Adipose tissue (tissue), 3 donors: ENCODE measurements at regions not wholly inside any gene's neighbourhood (a gene's known extent, or its start where the extent isn't known, plus 50 kb on each side); places are given as distances from the start of the nearest gene placed in this dataset.

Experiments used
- H3K27ac ChIP-seq: one replicate; pipeline ENCODE4 v1.5.1; 2013; ENCODE audit warnings: low read depth, low read length
- WGBS, 3 donors: extraction: QIAGEN DNeasy Blood & Tissue Kit; methylation state at CpG; one replicate each; pipeline ENCODE4 v1.1.7; 2013; 5-methylcytosine and 5-hydroxymethylcytosine counted together
- donor health status: healthy with polysubstance abuse.
- donor health status: Bipolar disorder and iron deficiency.
- donor health status: healthy.

GRCh38 chr2:217090884-217091283, 231.0 kb upstream of the TNP1 start:
- H3K27ac ChIP-seq = no peak overlapping the region
- 75 to 98% (median 96%) methylated on average over 3 of the region's 3 CpGs for WGBS, 3 donors

- WGBS, 3 donors = 19 to 57% (median 19%) methylated on average over 5 of the region's 5 CpGs
These were observed 230.2 kb upstream of the TNP1 start for GRCh38 chr2:217090024-217090473.

GRCh38 chr2:217086718-217087117, 226.9 kb upstream of the TNP1 start:
- no peak overlapping the region for H3K27ac ChIP-seq
- WGBS, 3 donors = 85 to 95% (median 89%) methylated on average over 2 of the region's 2 CpGs

More at GRCh38 chr2:217090024-217090473, 230.2 kb upstream of the TNP1 start:
- H3K27ac ChIP-seq = no peak overlapping the region

- H3K27ac ChIP-seq = no peak overlapping the region
- WGBS, 3 donors = 63 to 82% (median 76%) methylated on average over 1 of the region's 1 CpG
These were observed 226.2 kb upstream of the TNP1 start for GRCh38 chr2:217086038-217086522.

GRCh38 chr2:217085543-217085942, 225.7 kb upstream of the TNP1 start:
- H3K27ac ChIP-seq = no peak overlapping the region
- WGBS, 3 donors = 64 to 82% (median 79%) methylated on average over 2 of the region's 2 CpGs

- no peak overlapping the region for H3K27ac ChIP-seq
- WGBS, 3 donors = 83 to 88% (median 84%) methylated on average over 5 of the region's 5 CpGs
These were observed 221.9 kb upstream of the TNP1 start for GRCh38 chr2:217081799-217082198.

GRCh38 chr2:217079165-217079564, 219.3 kb upstream of the TNP1 start:
- H3K27ac ChIP-seq = no peak overlapping the region
- 78 to 83% (median 79%) methylated on average over 1 of the region's 1 CpG for WGBS, 3 donors

- 91 to 94% (median 91%) methylated on average over 1 of the region's 1 CpG for WGBS, 3 donors
- H3K27ac ChIP-seq = no peak overlapping the region
These were observed 218.1 kb upstream of the TNP1 start for GRCh38 chr2:217077831-217078407.

- no peak overlapping the region for H3K27ac ChIP-seq
- 76 to 90% (median 77%) methylated on average over 5 to 6 of the region's 6 CpGs for WGBS, 3 donors
These were observed 216.9 kb upstream of the TNP1 start for GRCh38 chr2:217076657-217077232.

- H3K27ac ChIP-seq = no peak overlapping the region
- 72 to 91% (median 83%) methylated on average over 3 of the region's 3 CpGs for WGBS, 3 donors
These were observed 216.2 kb upstream of the TNP1 start for GRCh38 chr2:217076058-217076435.

- 63 to 74% (median 65%) methylated on average over 12 of the region's 12 CpGs for WGBS, 3 donors
- H3K27ac ChIP-seq = no peak overlapping the region
These were observed 215.6 kb upstream of the TNP1 start for GRCh38 chr2:217075268-217076057.

GRCh38 chr2:217074576-217075255, 214.9 kb upstream of the TNP1 start:
- WGBS, 3 donors = 77 to 83% (median 78%) methylated on average over 6 of the region's 6 CpGs

GRCh38 chr2:217071416-217071815, 211.6 kb upstream of the TNP1 start:
- 64 to 79% (median 76%) methylated on average over 8 of the region's 8 CpGs for WGBS, 3 donors
- H3K27ac ChIP-seq = no peak overlapping the region

More at GRCh38 chr2:217074576-217075255, 214.9 kb upstream of the TNP1 start:
- H3K27ac ChIP-seq = no peak overlapping the region

- WGBS, 3 donors = 83 to 96% (median 95%) methylated on average over 1 of the region's 1 CpG
- no peak overlapping the region for H3K27ac ChIP-seq
These were observed 210.7 kb upstream of the TNP1 start for GRCh38 chr2:217070611-217071010.

- H3K27ac ChIP-seq = no peak overlapping the region
- WGBS, 3 donors = 73 to 96% (median 89%) methylated on average over 9 of the region's 9 CpGs
These were observed 210.2 kb upstream of the TNP1 start for GRCh38 chr2:217070043-217070430.

- H3K27ac ChIP-seq = no peak overlapping the region
- 96 to 99% (median 96%) methylated on average over 7 of the region's 7 CpGs for WGBS, 3 donors
These were observed 209.6 kb upstream of the TNP1 start for GRCh38 chr2:217069263-217070042.

- WGBS, 3 donors = 88 to 97% (median 89%) methylated on average over 6 of the region's 6 CpGs
- no peak overlapping the region for H3K27ac ChIP-seq
These were observed 208.9 kb upstream of the TNP1 start for GRCh38 chr2:217068677-217069250.

- H3K27ac ChIP-seq = no peak overlapping the region
- WGBS, 3 donors = 91 to 94% (median 94%) methylated on average over 6 of the region's 6 CpGs
These were observed 207.9 kb upstream of the TNP1 start for GRCh38 chr2:217067787-217068186.
